RKO (cell line): ENCODE measurements at regions not wholly inside any gene's neighbourhood (a gene's known extent, or its start where the extent isn't known, plus 50 kb on each side); places are given as distances from the start of the nearest gene placed in this dataset.

ENCODE experiments used
- DNase-seq: peaks from one replicate; pipeline ENCODE4 v3.0.0-alpha.2; 2016; ENCODE audit warnings: low spot score

DNA sequence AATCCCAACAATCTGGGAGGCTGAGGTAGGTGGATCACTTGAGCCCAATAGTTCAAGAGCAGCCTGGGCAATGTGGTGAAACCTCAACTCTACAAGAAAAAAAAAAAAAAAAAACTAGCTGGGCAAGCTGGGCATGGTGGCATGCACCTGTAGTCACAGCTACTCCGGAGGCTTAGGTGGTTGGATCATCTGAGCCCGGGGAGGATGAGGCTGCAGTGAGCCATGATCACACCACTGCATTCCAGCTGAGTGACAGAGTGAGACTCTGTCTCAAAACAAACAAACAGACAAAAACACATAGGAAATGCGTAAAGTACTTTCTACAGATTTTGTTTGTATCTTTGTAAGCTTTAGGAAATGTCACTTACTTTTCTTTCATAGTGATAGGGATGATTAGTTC, 307.2 kb upstream of the NR3C2 start:
- no peak for DNase-seq

DNA sequence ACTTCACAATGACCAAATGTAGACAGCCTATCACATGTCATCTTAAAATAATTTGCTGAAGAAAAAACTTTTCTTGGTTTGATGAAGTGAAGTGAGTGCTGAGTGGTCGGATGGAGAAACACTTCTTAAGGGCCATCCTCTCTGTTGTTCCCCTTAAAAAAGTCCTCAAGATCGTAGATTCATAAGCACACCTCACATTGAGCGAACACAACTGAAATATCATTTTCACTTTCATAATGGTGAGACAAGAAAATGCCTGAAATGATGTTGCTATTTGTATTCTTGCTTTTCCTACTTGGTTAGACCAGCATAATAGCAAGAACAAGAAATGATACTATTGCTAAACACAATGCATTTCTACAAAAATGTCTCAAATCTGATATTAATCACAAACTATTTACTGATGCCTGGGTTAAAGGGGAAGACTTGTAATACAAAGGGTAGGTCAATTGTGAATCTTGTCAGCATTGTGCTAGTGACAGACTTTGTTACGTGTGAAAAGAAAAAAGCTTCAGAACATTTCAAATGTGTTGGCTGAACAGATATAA, 305.6 kb upstream of the NR3C2 start:
- DNase-seq = no peak

- DNase-seq = no peak
Measured at GRCh38 chr4:148740701-148741100, 298.5 kb upstream of the NR3C2 start.

DNA sequence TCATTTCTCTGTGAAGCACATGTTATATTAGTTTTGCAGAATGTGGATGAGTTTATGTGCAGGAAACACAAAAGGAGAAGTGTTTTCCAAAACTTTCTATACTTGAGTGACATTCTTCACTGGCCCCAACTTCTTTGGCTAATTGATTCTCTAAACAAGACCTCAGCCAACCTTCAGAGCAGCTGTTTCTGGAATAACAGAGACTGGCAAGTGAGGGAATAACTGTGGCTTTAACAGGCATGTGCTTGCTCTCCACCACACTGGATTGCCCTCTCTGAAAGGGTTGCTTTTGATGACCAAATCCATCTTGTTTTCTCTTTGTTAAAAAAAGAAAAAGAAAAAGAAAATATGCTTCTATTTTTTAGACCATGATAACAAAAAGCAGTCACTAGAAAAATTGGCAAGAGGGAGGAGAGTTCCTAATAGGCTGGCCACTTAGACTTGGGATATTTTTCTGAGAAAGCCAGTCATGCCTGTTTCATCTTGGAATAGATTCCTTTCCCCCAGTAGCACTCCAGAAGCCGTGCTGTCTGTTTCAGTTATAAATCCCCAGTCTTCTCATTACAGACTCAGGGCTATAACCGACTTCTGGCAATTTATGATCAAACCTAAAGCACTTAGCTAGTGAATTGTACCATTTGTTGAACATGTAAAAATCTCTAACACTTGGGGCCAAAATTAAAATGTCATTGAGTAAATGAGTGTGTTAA, 295.0 kb upstream of the NR3C2 start:
- no peak for DNase-seq

DNA sequence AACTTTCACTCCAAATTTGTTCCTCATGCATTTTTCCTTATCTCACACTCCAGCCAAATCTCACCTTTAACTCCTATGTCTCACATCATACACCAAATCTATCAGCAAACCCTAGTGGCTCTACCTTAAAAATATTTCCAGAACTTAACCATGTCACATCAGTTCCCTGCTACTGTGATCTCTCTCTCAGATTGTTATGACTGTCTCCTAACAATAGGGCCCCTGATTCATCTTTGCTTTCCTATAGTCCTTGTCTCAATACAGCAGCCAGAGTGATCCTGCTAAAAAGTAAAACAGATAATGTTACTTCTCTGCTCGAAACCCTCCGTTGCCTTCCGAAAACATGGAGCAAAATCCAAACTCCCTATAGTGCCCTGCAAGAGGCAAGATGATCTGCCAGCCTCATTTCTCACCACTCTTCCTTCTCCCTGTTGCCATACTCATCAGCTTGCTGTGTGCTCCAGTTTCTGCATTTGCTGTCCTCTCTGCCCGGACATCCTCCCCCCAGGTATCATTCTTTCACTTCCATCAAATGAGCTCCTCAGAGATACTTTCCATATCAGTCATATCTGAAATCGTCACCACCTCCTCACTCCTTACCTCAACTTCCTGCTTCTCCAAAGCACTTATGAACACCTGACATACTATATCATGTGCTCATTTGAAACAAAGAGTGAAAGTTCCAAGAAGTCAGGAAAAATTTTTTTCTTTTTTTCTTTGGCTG, 293.4 kb upstream of the NR3C2 start:
- no peak for DNase-seq

DNA sequence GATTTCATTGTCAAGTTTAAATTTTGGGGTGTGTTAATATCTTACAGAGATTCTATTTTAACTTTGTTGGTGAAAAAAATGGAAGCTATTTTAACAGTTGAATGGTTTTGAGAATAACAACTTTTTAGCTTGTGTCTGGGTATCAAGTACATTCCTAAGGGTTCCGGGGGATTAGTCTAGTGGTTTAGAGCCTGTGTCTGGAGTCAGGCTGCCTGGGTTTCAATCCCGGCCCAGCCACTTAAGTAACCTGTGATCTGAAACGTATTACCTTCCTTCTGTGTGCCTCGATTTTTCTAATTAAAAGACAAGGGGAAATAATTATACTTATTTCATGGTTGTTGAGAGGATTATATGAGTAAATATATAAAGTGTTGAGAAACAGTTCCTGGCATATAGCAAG, 288.6 kb upstream of the NR3C2 start:
- DNase-seq = no peak

GRCh38 chr4:148730082-148730640, 287.9 kb upstream of the NR3C2 start:
- no peak for DNase-seq

- DNase-seq = no peak
Measured at GRCh38 chr4:148717988-148718387, 275.8 kb upstream of the NR3C2 start.

DNA sequence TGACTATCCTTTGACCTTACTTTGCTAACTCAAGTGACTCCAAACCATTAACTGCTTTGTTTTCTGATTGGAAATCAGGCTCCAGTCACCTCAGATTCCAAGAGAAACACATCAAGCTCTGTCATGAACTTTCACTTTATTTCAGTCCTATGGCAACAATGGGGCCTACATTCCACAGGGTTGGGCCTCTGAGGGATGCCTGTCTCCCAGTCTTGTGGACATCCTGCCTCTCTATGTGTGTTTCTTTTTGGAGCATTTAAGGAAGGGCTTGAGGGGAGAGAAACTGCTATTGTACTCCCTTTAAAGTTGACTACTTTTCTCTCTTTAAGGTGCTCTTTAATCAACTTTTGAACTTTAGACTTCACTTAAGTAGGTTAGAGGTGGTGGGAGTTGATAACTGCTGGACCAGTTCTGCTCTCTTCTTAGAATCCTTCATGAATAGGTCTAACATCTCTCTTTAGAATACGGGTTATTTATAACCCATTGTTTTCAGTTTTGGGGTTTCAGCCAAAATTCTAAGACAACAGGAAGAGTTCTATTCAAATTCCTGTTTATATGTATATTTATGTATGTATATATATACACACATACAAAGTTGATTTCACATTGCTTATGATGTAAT, 274.3 kb upstream of the NR3C2 start:
- DNase-seq = no peak

- DNase-seq = no peak
Measured at GRCh38 chr4:148704291-148704690, 262.1 kb upstream of the NR3C2 start.

DNA sequence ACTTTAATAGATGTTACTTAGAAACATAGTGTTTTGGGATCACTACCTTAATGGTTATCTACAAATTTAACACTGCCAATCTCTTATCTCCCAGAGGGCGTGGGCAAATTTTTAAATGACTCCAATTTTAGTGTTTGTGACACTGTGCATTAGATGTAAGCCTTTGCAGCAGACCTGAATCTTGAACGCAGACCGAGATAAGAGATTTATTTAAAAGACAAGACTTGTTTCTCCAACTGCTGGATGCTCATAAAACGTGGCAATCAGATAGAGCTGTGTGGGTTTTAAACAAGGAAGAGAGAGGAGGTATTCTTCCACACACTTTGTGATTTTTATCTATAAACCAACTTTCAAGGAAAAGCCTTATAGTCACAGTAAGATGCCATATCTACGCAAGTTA, 252.5 kb upstream of the NR3C2 start:
- no peak for DNase-seq

- no peak for DNase-seq
Measured at GRCh38 chr4:148693913-148694649, 251.9 kb upstream of the NR3C2 start.

GRCh38 chr4:148692242-148692641, 250.0 kb upstream of the NR3C2 start:
- no peak for DNase-seq

DNA sequence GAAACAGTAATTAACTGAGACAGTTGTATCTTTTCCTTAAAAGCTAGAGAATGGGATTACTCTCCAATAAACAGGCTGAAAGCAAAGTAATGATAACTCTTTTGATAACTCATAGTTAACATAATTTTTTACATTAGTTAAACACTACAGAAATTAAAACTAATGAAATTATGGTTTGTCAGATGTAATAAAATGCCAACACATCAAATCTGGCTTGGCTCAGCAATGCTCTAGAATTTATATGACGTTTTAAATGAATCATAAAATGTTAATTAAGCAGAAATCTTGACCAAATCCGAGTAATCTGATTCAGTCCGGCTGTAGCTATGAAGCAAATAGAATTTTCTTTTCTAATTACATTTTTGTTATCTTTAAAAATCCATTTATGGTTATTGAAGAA, 244.2 kb upstream of the NR3C2 start:
- no peak for DNase-seq

- no peak for DNase-seq
Measured at GRCh38 chr4:148684638-148685037, 242.4 kb upstream of the NR3C2 start.

DNA sequence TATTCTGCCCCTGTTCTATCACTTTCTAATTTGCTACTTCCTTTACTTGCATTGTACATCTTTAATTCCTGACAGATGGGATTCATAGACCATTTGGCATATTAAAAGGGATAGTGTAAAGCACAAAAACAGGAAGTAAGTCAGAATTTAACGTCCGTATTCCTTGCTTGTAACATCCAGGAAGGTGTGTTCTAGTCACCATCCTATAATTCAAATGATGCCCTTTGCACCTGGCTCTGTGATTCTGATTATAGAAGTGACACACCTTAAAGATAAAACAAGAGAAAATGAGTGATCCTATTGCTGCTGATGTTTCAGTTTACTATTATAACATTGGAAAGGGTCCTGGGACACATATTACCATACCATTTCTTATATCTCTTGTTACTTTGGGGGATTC, 238.7 kb upstream of the NR3C2 start:
- DNase-seq = no peak

GRCh38 chr4:148676344-148676743, 234.1 kb upstream of the NR3C2 start:
- DNase-seq = no peak

- DNase-seq = no peak
Measured at GRCh38 chr4:148674876-148675275, 232.7 kb upstream of the NR3C2 start.

- DNase-seq = no peak
Measured at GRCh38 chr4:148664636-148665035, 222.4 kb upstream of the NR3C2 start.

GRCh38 chr4:148654131-148654530, 211.9 kb upstream of the NR3C2 start:
- DNase-seq = no peak

DNA sequence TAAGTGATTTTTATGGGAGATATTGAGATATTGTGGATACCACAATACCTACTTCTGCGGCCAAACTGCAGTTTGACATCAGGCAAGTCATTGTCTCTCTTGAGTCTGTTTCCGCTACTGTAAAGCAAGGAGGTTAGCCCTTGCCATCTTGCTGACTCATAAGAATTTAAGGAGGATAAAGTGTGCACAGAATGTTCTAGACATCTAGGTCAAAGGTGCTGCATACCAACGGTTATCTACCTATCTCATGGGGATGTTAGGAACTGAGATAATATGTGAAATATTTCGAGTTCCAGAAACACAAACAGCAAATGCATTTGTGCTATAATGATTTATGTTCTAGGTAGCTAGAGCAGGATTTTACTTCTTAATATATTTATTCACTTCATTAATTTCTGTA, 211.5 kb upstream of the NR3C2 start:
- DNase-seq = no peak

- no peak for DNase-seq
Measured at GRCh38 chr4:148651991-148652390, 209.8 kb upstream of the NR3C2 start.
